SJSA1 (cell line): ENCODE measurements at regions not wholly inside any gene's neighbourhood (a gene's known extent, or its start where the extent isn't known, plus 50 kb on each side); places are given as distances from the start of the nearest gene placed in this dataset.
"Not testable (repeated sequence)": the region's sequence is repeated elsewhere in the genome, so short reads cannot be mapped to it uniquely, and the experiment has no call there.

Experiments
- DNase-seq, 2 experiments: peaks; one replicate each; pipeline ENCODE4 v3.0.0-alpha.2; 2015 to 2020; ENCODE audit warnings: low spot score in 2 of 2, low read depth in 1 of 2
- H3K27ac ChIP-seq: fragments of 250-450 bp; sonication (Bioruptor Pico); 2 replicates; pipeline ENCODE4 v1.5.1; 2020; ENCODE audit warnings: mild to moderate bottlenecking, moderate library complexity
- H3K27me3 ChIP-seq: fragments of 250-450 bp; sonication (Bioruptor Pico); replicated peaks from 2 replicates; pipeline ENCODE4 v1.5.1; 2020; ENCODE audit warnings: mild to moderate bottlenecking, moderate library complexity
- H3K36me3 ChIP-seq: fragments of 250-450 bp; sonication (Bioruptor Pico); 2 replicates; pipeline ENCODE4 v1.5.1; 2020; ENCODE audit warnings: mild to moderate bottlenecking
- H3K4me1 ChIP-seq: fragments of 250-450 bp; sonication (Bioruptor Pico); replicated peaks from 2 replicates; pipeline ENCODE4 v1.6.1; 2021; ENCODE audit warnings: mild to moderate bottlenecking
- H3K4me3 ChIP-seq: fragments of 250-450 bp; sonication (Bioruptor Pico); 2 replicates; pipeline ENCODE4 v1.5.1; 2020; ENCODE audit warnings: mild to moderate bottlenecking
- H3K9me3 ChIP-seq: fragments of 250-450 bp; sonication (Bioruptor Pico); replicated peaks from 2 replicates; pipeline ENCODE4 v1.5.1; 2020; ENCODE audit warnings: mild to moderate bottlenecking

DNA sequence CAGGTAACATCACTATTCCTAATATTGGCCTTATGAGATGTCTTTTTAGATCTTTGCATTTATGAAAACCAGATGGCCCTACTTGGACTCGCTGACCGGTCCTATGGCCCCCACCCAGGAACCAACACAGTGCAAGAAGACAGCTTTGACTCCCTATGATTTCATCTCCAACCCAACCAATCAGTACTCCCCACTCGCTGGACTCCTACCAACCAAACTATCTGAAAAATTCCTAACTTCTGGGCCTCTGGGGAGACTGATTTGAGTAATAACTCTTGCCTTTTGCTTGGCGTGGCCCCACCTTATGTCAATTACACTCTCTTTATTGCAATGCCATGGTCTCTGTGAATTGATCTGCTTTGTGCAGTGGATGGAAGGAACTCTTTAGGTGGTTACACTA is 828.9 kb downstream of the CDH11 start:
- Histone ChIP-seq H3K9me3 (no peaks in the 10 kb centered on the region), H3K4me3 (no peak overlapping the region), H3K4me1 (no peaks in the 10 kb centered on the region), H3K36me3 (no peaks in the 10 kb centered on the region), H3K27ac (no peak overlapping the region), H3K27me3 (no peaks in the 10 kb centered on the region)
- no peak for DNase-seq

GRCh38 chr16:64292161-64292560 is 829.7 kb downstream of the CDH11 start:
- no peaks in the 10 kb centered on the region for H3K9me3 ChIP-seq
- no peak overlapping the region for H3K27ac ChIP-seq

DNA sequence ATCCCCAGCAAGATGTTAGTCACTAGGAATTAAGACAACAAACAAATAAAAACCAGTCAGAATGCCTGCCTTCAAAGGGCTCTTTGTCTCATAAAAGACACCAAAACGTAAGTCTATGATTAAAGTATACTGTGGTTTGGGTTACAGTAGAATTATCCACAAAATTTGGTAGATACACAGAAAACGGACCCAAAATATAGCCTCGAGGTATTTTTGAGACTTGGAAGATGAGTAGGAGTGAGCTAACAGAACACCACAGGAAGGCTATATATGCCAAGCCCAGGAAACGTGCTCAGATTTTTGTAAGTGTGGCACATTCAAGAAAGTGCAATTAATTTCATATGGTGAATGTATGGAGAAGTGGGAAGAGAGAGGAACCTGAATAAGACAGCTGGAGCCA is 831.4 kb downstream of the CDH11 start:
- DNase-seq, result no peak

More at GRCh38 chr16:64292161-64292560, 829.7 kb downstream of the CDH11 start:
- H3K36me3 ChIP-seq, result no peaks in the 10 kb centered on the region
- no peaks in the 10 kb centered on the region for H3K4me1 ChIP-seq
- H3K27me3 ChIP-seq, result no peaks in the 10 kb centered on the region
- no peak overlapping the region for H3K4me3 ChIP-seq
- DNase-seq, result no peak

GRCh38 chr16:64287655-64288528 is 834.0 kb downstream of the CDH11 start:
- Histone ChIP-seq H3K27ac (no peak overlapping the region), H3K9me3 (no peaks in the 10 kb centered on the region), H3K4me1 (no peaks in the 10 kb centered on the region), H3K4me3 (no peak overlapping the region), H3K27me3 (no peaks in the 10 kb centered on the region), H3K36me3 (no peaks in the 10 kb centered on the region)
- no peak for DNase-seq

More for the DNA sequence above, 831.4 kb downstream of the CDH11 start:
- no peaks in the 10 kb centered on the region for H3K9me3 ChIP-seq
- H3K27ac ChIP-seq, result no peak overlapping the region
- no peaks in the 10 kb centered on the region for H3K36me3 ChIP-seq
- H3K27me3 ChIP-seq, result no peaks in the 10 kb centered on the region
- no peaks in the 10 kb centered on the region for H3K4me1 ChIP-seq
- no peak overlapping the region for H3K4me3 ChIP-seq

DNA sequence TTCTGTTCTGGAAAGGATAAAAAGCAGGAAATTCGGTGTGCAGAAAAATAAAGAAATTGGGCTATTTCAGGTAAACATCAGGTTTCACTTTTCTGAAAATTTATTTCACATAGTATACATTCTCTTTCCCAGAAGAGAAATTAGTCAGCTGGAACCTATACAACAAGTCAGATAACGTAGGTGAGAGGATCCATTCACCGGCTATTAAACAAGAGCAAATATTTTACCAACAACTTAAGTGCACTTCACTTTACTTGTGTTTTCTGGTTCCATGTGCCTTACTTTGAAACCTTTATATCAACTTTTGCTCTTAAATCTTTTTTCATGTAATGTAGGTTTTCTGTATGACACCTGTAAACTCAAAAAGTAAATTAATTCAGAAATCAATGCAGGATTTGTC is 839.7 kb downstream of the CDH11 start:
- Histone ChIP-seq H3K27me3 (no peaks in the 10 kb centered on the region), H3K4me3 (no peak overlapping the region), H3K27ac (no peak overlapping the region), H3K9me3 (no peaks in the 10 kb centered on the region), H3K36me3 (no peaks in the 10 kb centered on the region), H3K4me1 (no peaks in the 10 kb centered on the region)
- DNase-seq, result no peak

- H3K36me3 ChIP-seq, result no peaks in the 10 kb centered on the region
- no peaks in the 10 kb centered on the region for H3K27me3 ChIP-seq
- H3K4me3 ChIP-seq, result no peak overlapping the region
- H3K9me3 ChIP-seq, result no peaks in the 10 kb centered on the region
- no peak overlapping the region for H3K27ac ChIP-seq
- no peaks in the 10 kb centered on the region for H3K4me1 ChIP-seq
- no peak for DNase-seq
These were observed 841.5 kb downstream of the CDH11 start for GRCh38 chr16:64280317-64280716.

GRCh38 chr16:64278196-64278595 is 843.7 kb downstream of the CDH11 start:
- Histone ChIP-seq H3K4me3 (no peak overlapping the region), H3K9me3 (no peaks in the 10 kb centered on the region), H3K4me1 (no peaks in the 10 kb centered on the region), H3K36me3 (no peaks in the 10 kb centered on the region), H3K27ac (no peak overlapping the region), H3K27me3 (no peaks in the 10 kb centered on the region)
- no peak for DNase-seq

GRCh38 chr16:64276646-64277045 is 845.2 kb downstream of the CDH11 start:
- H3K36me3 ChIP-seq, result no peaks in the 10 kb centered on the region
- DNase-seq, result no peak
- no peaks in the 10 kb centered on the region for H3K4me1 ChIP-seq
- no peak overlapping the region for H3K27ac ChIP-seq
- no peaks in the 10 kb centered on the region for H3K27me3 ChIP-seq
- H3K9me3 ChIP-seq, result no peaks in the 10 kb centered on the region
- H3K4me3 ChIP-seq, result no peak overlapping the region

- no peaks in the 10 kb centered on the region for H3K27me3 ChIP-seq
- no peaks in the 10 kb centered on the region for H3K9me3 ChIP-seq
- no peak overlapping the region for H3K4me3 ChIP-seq
- no peak for DNase-seq
- no peak overlapping the region for H3K27ac ChIP-seq
- H3K36me3 ChIP-seq, result no peaks in the 10 kb centered on the region
- H3K4me1 ChIP-seq, result no peaks in the 10 kb centered on the region
These were observed 849.8 kb downstream of the CDH11 start for GRCh38 chr16:64272028-64272427.

DNA sequence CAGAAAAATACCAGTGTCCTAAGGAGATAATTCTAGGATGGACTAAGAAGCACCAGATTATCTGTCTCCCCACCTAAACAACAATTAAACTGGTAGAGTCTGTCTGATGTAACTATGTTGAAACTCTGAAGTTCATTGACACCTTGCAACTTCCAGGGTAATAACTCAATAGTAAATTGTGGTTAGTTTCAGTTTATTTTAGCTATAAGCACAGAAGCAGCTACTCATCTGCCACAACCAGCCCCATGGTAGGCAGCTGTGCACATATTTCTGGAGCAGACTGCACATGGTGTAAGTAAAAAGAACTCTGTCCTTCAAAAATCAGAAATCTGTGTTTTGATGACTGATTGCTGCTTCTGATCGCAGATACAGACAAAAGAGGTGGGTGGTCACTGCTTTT is 852.1 kb downstream of the CDH11 start:
- Histone ChIP-seq H3K27me3 (no peaks in the 10 kb centered on the region), H3K4me3 (no peak overlapping the region), H3K36me3 (no peaks in the 10 kb centered on the region), H3K4me1 (no peaks in the 10 kb centered on the region), H3K9me3 (no peaks in the 10 kb centered on the region), H3K27ac (no peak overlapping the region)
- no peak for DNase-seq

GRCh38 chr16:64265756-64266155 is 856.1 kb downstream of the CDH11 start:
- Histone ChIP-seq H3K4me3 (no peak overlapping the region), H3K36me3 (no peaks in the 10 kb centered on the region), H3K27ac (no peak overlapping the region), H3K9me3 (no peaks in the 10 kb centered on the region), H3K4me1 (no peaks in the 10 kb centered on the region), H3K27me3 (no peaks in the 10 kb centered on the region)
- no peak for DNase-seq

GRCh38 chr16:64260631-64261401 is 861.0 kb downstream of the CDH11 start:
- not testable (repeated sequence) for H3K9me3 ChIP-seq, H3K4me3 ChIP-seq, H3K27me3 ChIP-seq, H3K4me1 ChIP-seq, H3K27ac ChIP-seq, DNase-seq, H3K36me3 ChIP-seq

- H3K4me1 ChIP-seq, result no peaks in the 10 kb centered on the region
- H3K36me3 ChIP-seq, result no peaks in the 10 kb centered on the region
- no peaks in the 10 kb centered on the region for H3K27me3 ChIP-seq
- DNase-seq, result no peak
- no peak overlapping the region for H3K4me3 ChIP-seq
- H3K9me3 ChIP-seq, result no peaks in the 10 kb centered on the region
- no peak overlapping the region for H3K27ac ChIP-seq
These were observed 867.2 kb downstream of the CDH11 start for GRCh38 chr16:64254443-64255367.
